CD14-positive monocyte (primary cell): ENCODE measurements at regions not wholly inside any gene's neighbourhood (a gene's known extent, or its start where the extent isn't known, plus 50 kb on each side); places are given as distances from the start of the nearest gene placed in this dataset.

Source experiments
- DNase-seq, 3 donors: peaks; one replicate each; pipeline ENCODE4 v3.0.0-alpha.2; 2011 to 2022
- H2AFZ ChIP-seq: 2 replicates; pipeline ENCODE4 v1.6.0; 2012; ENCODE audit warnings: mild to moderate bottlenecking, low read depth, low read length, inconsistent platforms; ENCODE audit not compliant: insufficient read depth, poor library complexity, severe bottlenecking
- H3K27ac ChIP-seq, 2 donors: 1 replicate in 1 of 2; 2 replicates in 1 of 2; pipeline ENCODE4 v1.5.1; 2012 to 2013; ENCODE audit warnings: low read length in 2 of 2, control low read depth in 1 of 2, inconsistent platforms in 1 of 2, low read depth in 1 of 2, mild to moderate bottlenecking in 1 of 2
- H3K27me3 ChIP-seq, 2 donors: one replicate each; pipeline versions ENCODE4 v1.6.0 to v1.6.1; 2011 to 2013; ENCODE audit warnings: low read length in 2 of 2; ENCODE audit not compliant: control insufficient read depth in 2 of 2, insufficient read depth in 2 of 2
- H3K36me3 ChIP-seq, 2 donors: replicated peaks in 1 of 2; 1 replicate in 1 of 2; 2 replicates in 1 of 2; pipeline versions ENCODE4 v1.5.1 to v1.6.1; 2012 to 2013; ENCODE audit warnings: low read length in 2 of 2, control low read depth in 1 of 2, inconsistent platforms in 1 of 2, mild to moderate bottlenecking in 1 of 2; ENCODE audit not compliant: insufficient read depth in 2 of 2, control insufficient read depth in 1 of 2
- H3K4me1 ChIP-seq, 2 donors: 1 replicate in 1 of 2; 2 replicates in 1 of 2; pipeline versions ENCODE4 v1.5.1 to v1.6.1; 2012 to 2013; ENCODE audit warnings: low read length in 2 of 2, control low read depth in 1 of 2, inconsistent platforms in 1 of 2, mild to moderate bottlenecking in 1 of 2, moderate library complexity in 1 of 2; ENCODE audit not compliant: insufficient read depth in 2 of 2, control insufficient read depth in 1 of 2
- H3K4me2 ChIP-seq: replicated peaks from 2 replicates; pipeline ENCODE3; 2012; ENCODE audit warnings: low read length, moderate library complexity, mild to moderate bottlenecking; ENCODE audit not compliant: poor library complexity, severe bottlenecking; ENCODE audit errors: extremely low read depth
- H3K4me3 ChIP-seq, 3 experiments: fragments of 200-600 bp in 1 of 3; sonication (generic) in 1 of 3; replicated peaks in 1 of 3; 1 replicate in 2 of 3; 2 replicates in 1 of 3; pipeline ENCODE4 v1.5.1; 2011 to 2013; ENCODE audit warnings: low read length in 3 of 3, mild to moderate bottlenecking in 3 of 3, control low read depth in 2 of 3, low read depth in 2 of 3, inconsistent platforms in 1 of 3, moderate library complexity in 1 of 3
- H3K79me2 ChIP-seq: 2 replicates; pipeline ENCODE4 v1.6.0; 2012; ENCODE audit warnings: mild to moderate bottlenecking, control low read depth, inconsistent platforms, low read length, moderate library complexity; ENCODE audit not compliant: insufficient read depth
- H3K9ac ChIP-seq: 2 replicates; pipeline ENCODE4 v1.6.0; 2017; ENCODE audit warnings: low read length, mild to moderate bottlenecking; ENCODE audit not compliant: insufficient read depth, poor library complexity, severe bottlenecking
- H3K9me3 ChIP-seq, 2 donors: replicated peaks in 1 of 2; 1 replicate in 1 of 2; 2 replicates in 1 of 2; pipeline versions ENCODE4 v1.5.1 to v1.6.1; 2012 to 2013; ENCODE audit warnings: low read length in 2 of 2, control low read depth in 1 of 2; ENCODE audit not compliant: control insufficient read depth in 1 of 2, insufficient read depth in 1 of 2
- H4K20me1 ChIP-seq: 2 replicates; pipeline ENCODE4 v1.6.0; 2012; ENCODE audit warnings: mild to moderate bottlenecking, low read length, control low read depth, moderate library complexity; ENCODE audit not compliant: insufficient read depth
- H3K27ac Mint-ChIP-seq, 7 donors: one replicate each; pipeline ENCODE4 v1.8.0; 2020; ENCODE audit warnings: mild to moderate bottlenecking in 7 of 7, mixed read lengths in 7 of 7, moderate library complexity in 6 of 7, inconsistent platforms in 2 of 7
- H3K27me3 Mint-ChIP-seq, 3 donors: one replicate each; pipeline ENCODE4 v1.8.0; 2021 to 2022; ENCODE audit warnings: low read depth in 3 of 3, mild to moderate bottlenecking in 3 of 3, mixed read lengths in 3 of 3, moderate library complexity in 3 of 3, inconsistent platforms in 1 of 3
- H3K36me3 Mint-ChIP-seq, 2 donors: one replicate each; pipeline ENCODE4 v1.8.0; 2020; ENCODE audit warnings: mixed read lengths in 2 of 2, inconsistent platforms in 1 of 2, mild to moderate bottlenecking in 1 of 2
- H3K4me1 Mint-ChIP-seq: one replicate; pipeline ENCODE4 v1.8.0; 2020; ENCODE audit warnings: mild to moderate bottlenecking, mixed read lengths
- H3K4me3 Mint-ChIP-seq, 2 donors: one replicate each; pipeline ENCODE4 v1.8.0; 2020; ENCODE audit warnings: mild to moderate bottlenecking in 2 of 2, mixed read lengths in 2 of 2, moderate library complexity in 1 of 2
- H3K9me3 Mint-ChIP-seq, 7 donors: one replicate each; pipeline ENCODE4 v1.8.0; 2020 to 2022; ENCODE audit warnings: mixed read lengths in 7 of 7, mild to moderate bottlenecking in 6 of 7, moderate library complexity in 6 of 7, inconsistent platforms in 2 of 7
- WGBS: methylation state at CpG from one replicate; pipeline ENCODE4 v1.1.5; 2013; ENCODE audit warnings: missing lambda C conversion rate; ENCODE audit not compliant: insufficient coverage; 5-methylcytosine and 5-hydroxymethylcytosine counted together
- intact Hi-C, 2 donors: fragments of 100-400 bp; cut with micrococcal nuclease; formaldehyde crosslinking; loops; one replicate each; pipeline versions ENCODE4 v1.15.0 to v1.15.1; 2023
- TF ChIP-seq, protein P1 (sequence below): fragments of 200-600 bp; IDR thresholded peaks from one replicate; pipeline ENCODE4 v1.8.0; 2022; ENCODE audit warnings: antibody characterized with exemption, mild to moderate bottlenecking

DNA sequence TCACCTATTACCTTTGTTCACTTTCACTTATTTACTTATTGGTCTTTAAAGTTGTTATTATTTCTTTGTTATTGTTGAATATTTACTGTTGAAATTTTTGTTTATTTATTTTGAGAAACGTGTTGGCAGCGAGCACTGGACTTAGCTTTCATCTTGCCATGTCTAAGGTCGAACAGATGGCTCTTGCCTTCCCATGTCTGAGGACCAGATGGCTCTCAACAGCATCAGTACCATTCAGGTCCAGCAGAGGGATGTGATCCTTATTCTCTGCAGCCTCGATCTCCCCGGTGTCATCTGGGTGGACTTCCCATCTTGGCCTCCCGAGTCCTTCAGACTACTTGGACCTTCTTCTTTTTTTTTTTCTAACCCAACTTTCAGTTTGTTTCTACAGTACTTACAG is 1437.6 kb downstream of the UQCRFS1 start:
- WGBS, result 100% methylated on average over 3 of the region's 6 CpGs
- H4K20me1 ChIP-seq, result no peaks in the 10 kb centered on the region
- intact Hi-C loops, result no loop called here
- TF ChIP-seq, protein P1, sequence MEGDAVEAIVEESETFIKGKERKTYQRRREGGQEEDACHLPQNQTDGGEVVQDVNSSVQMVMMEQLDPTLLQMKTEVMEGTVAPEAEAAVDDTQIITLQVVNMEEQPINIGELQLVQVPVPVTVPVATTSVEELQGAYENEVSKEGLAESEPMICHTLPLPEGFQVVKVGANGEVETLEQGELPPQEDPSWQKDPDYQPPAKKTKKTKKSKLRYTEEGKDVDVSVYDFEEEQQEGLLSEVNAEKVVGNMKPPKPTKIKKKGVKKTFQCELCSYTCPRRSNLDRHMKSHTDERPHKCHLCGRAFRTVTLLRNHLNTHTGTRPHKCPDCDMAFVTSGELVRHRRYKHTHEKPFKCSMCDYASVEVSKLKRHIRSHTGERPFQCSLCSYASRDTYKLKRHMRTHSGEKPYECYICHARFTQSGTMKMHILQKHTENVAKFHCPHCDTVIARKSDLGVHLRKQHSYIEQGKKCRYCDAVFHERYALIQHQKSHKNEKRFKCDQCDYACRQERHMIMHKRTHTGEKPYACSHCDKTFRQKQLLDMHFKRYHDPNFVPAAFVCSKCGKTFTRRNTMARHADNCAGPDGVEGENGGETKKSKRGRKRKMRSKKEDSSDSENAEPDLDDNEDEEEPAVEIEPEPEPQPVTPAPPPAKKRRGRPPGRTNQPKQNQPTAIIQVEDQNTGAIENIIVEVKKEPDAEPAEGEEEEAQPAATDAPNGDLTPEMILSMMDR, result no peak
- no peak overlapping the region for H3K4me3 ChIP-seq
- Mint-ChIP-seq H3K36me3 (peaks cover 10 to 29% of the 10 kb centered on the region in 2 donors), H3K4me3 (no peak overlapping the region), H3K27me3 (peaks cover 0 to 2% (median 0%) of the 10 kb centered on the region in 3 donors), H3K27ac (no peak overlapping the region), H3K9me3 (peaks cover 40 to 67% (median 50%) of the 10 kb centered on the region in 7 donors), H3K4me1 (peaks cover 24% of the 10 kb centered on the region)
- H3K27ac ChIP-seq, result no peak overlapping the region
- no peak overlapping the region for H2AFZ ChIP-seq
- no peak overlapping the region for H3K4me2 ChIP-seq
- DNase-seq, result no peak
- H3K9ac ChIP-seq, result no peak overlapping the region
- H3K36me3 ChIP-seq, result no peaks in the 10 kb centered on the region
- H3K9me3 ChIP-seq, result peaks cover 45 to 55% of the 10 kb centered on the region in 2 donors
- H3K79me2 ChIP-seq, result no peaks in the 10 kb centered on the region
- H3K27me3 ChIP-seq, result no peaks in the 10 kb centered on the region
- H3K4me1 ChIP-seq, result peaks cover 7 to 20% of the 10 kb centered on the region in 2 donors

DNA sequence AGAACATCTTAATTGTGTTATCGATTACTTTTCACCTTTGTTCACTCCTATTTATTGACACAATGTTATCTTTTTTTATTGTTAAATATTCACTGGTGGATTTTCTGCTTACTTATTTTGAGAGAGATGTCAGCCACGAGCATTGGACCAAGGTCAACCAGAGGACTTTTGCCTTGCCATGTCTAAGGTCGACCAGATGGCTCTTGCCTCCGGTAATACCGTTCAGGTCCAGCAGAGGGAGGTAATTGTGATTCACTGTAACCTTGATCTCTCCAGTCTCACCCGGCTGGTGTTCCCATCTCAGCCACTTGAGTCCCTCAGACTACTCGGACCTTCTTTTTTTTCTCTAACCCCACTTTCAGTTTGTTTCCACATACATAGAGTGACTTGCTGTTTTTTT is 1438.1 kb downstream of the UQCRFS1 start:
- peaks cover 18% of the 10 kb centered on the region for H3K4me1 Mint-ChIP-seq
- Histone ChIP-seq H3K4me3 (no peak overlapping the region), H3K9ac (no peak overlapping the region), H3K4me1 (peaks cover 4 to 14% of the 10 kb centered on the region in 2 donors), H3K27me3 (no peaks in the 10 kb centered on the region), H3K79me2 (no peaks in the 10 kb centered on the region), H2AFZ (no peak overlapping the region), H3K36me3 (no peaks in the 10 kb centered on the region), H3K27ac (no peak overlapping the region), H3K9me3 (peaks cover 51 to 61% of the 10 kb centered on the region in 2 donors), H4K20me1 (no peaks in the 10 kb centered on the region), H3K4me2 (no peak overlapping the region)
- 94% methylated on average over 5 of the region's 7 CpGs for WGBS
- no peak overlapping the region for H3K4me3 Mint-ChIP-seq
- H3K36me3 Mint-ChIP-seq, result peaks cover 10 to 29% of the 10 kb centered on the region in 2 donors
- peaks cover 0 to 2% (median 0%) of the 10 kb centered on the region in 3 donors for H3K27me3 Mint-ChIP-seq
- DNase-seq, result peak in 2 of 3 donors; percentile 21 to 35
- peaks cover 46 to 72% (median 55%) of the 10 kb centered on the region in 7 donors for H3K9me3 Mint-ChIP-seq
- intact Hi-C loops, result no loop called here
- no peak overlapping the region for H3K27ac Mint-ChIP-seq
- TF ChIP-seq, protein P1, result peak; percentile 64
